ENCODE measurements at regions not wholly inside any gene's neighbourhood (a gene's known extent, or its start where the extent isn't known, plus 50 kb on each side); places are given as distances from the start of the nearest gene placed in this dataset.
"Not testable (repeated sequence)": the region's sequence is repeated elsewhere in the genome, so short reads cannot be mapped to it uniquely, and the experiment has no call there.

DNA sequence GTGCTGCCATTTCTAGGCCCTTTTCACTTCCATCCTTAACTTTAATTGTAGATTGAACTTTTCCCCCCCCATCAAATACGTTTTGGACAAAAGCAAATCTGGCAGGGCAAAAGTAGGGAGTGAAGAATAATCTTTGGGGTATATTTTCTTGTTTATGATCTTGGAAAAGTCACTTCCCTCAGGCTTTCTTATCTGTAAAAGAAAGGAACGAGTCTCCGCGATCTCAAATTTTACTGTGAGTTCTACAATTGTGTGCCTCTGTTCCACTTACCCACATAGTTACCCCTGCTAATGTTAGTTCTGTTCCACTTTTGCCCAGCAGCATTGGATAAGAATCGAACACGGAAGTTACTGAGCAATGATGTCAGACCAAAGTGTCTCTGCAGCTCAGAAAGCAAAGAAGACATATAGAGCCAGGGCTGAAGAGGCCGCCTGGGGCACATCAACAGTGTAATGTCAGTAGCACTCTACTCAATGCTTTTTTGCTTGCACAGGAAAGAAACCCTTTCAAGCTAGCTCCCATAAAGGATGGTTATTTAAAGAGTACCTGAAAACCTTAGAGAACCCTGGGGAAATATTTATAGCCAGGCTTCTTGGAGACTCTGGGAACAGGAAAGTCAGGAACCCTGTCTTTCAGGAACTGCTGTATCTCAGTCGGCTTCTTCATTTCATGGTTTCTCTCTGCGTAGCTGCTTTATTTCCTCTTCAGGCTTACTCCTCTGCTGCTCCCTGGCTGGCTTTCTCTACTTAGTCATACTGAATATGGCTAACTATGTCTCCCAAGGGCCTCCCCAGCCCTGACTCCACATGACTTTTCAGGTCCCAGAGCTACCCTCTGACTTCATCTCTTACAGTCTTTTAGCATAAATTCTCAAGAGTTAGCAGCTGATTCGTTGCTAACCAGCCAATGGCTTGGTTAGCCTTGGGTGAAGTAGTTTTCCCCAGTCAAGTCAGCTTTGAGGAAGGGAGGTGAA lies 123.7 kb upstream of the FAM3C start:
- no peak for DNase-seq

DNA sequence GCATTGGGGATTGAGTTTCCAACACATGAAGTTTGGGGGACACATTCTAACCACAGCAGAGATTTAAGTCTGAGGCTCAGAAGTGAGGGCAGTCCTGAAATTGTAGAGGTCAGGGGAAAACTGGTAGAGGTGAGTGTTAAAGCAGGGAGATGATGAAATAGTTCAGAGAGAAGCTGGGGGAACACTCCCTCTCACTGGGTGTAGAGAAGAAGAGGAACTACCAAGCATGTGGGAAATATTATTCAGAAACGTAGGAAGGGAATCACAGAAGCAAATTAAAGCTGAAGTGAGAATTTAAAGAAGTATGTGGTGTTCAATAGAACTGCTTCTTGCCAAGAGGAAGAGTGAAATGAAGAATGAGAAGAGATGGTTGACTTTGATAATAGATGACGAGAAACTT lies 121.5 kb upstream of the FAM3C start:
- no peak for DNase-seq

DNA sequence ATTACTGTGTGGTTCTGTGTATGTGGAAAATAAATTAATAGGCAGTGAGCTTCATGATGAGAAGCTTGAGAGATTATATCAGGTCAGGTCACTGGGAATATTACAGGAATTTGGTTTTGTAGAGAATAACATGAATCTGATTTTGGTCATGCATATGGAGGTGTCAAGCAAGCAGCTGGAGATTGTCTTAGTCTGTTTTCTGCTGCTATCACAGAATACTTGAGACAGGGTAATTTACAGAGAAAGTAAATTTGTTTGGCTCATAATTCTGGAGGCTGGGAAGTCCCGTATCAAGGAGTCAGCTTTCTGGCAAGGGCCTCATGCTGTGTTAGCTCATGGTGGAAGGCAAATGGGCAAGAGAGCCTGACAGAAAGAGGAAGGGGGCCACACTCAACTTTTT lies 120.7 kb upstream of the FAM3C start:
- DNase-seq: no peak

DNA sequence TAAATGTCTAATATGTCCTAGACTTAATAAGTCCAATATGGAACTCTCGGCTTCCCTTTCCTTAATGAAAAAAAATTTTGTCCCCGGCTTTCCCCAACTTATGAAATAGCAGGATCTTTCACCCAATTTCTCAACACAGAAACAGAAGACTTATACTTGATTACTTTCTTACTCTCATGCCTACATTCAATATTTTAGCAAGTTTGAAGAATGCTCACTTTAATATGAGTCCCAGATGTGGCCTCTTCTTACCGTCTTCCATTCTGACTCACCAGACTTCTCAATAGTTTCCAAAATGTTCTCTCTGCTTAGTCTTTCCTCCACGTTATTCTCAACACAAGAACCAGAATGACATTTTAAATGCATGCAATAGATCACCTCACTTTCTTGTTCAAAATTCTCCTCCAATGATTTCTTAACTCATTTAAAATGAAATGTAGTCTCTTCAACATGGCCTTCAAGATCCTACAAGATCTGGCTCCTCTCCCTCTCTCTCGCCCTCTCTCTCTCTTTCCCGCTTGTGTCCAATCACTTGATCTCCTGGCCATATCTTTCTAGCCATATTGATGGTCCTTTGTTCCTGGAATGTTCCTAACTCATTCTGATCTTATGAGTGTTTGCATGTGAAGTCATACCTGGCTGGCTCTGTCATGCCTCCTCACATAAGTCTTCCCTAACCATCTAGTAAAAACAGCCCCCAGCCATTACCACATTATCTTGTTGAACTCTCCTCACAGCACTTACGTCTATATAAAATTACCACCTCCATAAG lies 119.7 kb upstream of the FAM3C start:
- DNase-seq: no peak

DNA sequence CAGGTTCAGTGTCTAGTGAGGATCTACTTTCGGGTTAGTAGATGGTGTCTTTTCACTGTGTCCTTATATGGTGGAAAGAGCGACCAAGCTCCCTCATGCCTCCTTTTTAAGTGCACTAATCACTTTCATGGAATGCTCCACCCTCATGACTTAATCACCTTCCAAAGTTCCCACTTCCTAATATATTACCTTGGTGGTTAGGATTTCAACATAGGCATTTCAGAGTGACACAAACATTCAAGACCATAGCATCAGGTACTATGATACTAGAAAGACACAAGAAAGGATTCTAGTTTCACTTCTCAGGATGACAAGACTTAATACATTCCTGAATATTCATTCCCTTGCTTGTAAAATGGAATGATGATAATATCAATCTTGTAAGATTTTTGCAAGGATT lies 119.1 kb upstream of the FAM3C start:
- no peak for DNase-seq

DNA sequence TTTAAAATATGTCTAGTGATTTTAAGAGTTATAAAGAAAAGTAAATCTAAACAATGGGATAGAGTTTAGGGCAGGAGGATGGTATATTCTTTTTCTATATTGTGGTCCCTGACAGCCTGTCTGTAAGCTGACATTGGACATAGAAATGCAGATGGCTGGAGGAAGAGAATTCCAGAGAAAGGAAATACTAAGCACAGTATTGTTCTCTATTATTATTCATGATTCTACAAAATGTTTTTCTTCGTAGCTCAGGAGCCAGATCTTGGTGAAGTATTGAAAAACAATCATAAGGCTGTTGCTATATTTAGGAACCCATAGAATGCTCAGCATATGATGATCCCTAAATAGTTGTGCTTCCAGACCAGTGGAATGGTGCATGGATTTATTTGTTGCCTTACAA lies 117.0 kb upstream of the FAM3C start:
- no peak for DNase-seq

DNA sequence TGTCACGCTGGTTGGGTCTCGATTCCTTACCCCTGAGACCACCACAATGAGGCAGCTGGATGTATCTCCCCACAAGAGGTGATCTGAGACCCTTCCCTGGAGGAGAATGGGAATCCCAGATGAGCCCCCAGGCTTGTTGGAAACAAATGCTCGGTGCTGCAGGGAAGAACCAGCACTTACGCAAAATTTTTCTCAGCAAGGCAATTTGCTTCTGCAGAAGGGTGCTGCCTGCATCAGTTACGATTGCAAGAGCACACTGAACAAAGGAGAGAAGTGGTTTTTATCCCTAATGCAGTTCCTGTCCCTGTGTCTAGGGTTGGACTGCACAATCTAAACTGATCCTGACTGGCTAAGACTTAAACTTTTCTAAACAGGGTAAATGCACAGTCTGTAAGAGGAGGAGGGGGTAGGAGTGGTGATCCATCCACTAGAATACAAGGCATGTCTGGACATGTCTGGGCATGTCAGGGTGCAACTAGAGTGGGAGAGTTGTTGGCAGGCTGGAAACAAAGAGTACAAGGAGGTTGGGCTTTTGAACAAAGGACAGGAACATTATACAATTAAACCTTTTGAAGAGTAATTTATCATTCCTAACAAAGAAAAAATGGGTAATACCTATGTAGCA lies 114.9 kb upstream of the FAM3C start:
- DNase-seq: no peak

DNA sequence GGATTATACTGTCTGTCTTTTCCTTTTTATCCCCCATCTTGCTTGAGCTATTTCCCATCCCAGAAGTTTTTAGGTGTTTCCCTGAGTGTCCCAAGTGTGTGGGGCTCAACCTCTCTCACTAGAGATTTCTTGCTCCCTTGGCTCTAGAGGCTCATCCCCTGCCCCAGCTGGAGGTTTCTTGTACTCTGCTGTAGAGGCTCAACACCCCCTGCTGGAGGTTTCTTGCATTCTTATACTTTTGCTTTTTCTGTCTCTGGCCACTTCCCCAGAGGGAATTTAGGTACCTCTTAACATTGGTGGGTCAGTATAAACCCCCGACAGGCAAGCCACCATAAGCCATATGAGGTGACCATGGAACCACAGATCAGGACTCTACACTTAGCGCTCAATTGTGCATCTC lies 114.2 kb upstream of the FAM3C start:
- DNase-seq: no peak

DNA sequence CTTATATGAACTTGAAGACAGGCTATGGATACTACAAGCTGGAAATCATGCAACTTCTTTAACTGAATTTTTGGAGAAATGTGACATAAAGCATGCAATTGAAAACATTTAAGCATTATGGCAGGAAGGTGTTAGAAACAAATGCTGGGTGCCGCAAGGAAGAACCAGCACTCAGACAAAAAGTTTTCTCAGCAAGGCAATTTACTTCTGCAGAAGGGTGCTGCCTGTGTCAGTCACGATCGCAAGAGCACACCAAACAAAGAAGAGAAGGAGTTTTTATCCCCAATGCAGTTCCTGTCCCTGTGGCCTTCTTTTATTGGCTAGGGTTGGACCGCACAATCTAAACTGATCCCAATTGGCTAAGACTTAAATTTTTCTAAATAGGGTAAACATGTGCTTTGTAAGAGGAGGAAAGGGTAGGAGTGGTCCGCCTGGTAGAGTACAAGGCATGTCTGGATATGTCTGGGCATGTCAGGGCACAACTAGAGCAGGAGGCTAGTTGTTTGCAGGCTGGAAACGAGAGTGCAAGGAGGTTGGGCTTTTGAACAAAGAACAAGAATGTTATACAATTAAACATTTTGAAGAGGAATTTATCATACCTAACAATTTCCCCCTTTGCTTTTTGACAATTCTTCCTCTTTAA lies 109.6 kb upstream of the FAM3C start:
- no peak for DNase-seq

DNA sequence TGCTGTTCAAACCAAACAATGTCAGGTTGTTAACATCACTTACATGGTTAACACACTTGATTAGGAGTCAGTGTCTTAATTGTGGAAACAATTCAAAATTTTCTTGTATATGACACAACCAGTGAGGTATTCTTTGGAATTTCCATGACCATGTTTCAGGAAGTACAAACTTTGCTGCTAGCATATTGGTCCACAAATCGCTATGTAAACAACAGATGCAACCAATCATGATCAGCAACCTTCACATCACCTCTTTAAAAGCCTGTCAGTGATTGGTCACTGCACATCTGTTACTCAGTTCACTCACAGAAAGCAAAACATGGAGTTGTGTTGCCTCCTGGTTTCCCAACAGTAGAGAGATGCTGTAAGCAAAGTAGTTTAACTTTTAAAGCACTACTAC lies 108.9 kb upstream of the FAM3C start:
- DNase-seq: no peak

DNA sequence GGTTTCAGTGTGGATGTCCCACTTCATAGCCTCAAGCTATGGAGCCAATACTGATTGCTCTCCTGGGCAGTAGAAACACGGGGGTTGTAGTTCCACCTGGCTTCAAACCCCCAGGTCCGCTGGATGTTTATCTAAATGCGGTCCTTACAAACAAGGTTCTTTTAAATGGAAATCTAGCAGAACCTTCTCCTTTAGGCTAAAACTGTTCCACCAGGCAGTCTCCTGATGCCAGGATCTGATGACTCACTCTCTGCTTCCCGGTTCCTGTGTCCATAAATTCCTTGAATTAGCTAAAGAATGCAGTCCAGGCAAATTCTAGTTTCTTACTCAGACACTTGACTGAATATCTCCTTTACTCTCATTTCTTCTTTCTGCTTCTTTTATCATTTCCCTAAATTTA lies 108.4 kb upstream of the FAM3C start:
- DNase-seq: peak; percentile 40

DNA sequence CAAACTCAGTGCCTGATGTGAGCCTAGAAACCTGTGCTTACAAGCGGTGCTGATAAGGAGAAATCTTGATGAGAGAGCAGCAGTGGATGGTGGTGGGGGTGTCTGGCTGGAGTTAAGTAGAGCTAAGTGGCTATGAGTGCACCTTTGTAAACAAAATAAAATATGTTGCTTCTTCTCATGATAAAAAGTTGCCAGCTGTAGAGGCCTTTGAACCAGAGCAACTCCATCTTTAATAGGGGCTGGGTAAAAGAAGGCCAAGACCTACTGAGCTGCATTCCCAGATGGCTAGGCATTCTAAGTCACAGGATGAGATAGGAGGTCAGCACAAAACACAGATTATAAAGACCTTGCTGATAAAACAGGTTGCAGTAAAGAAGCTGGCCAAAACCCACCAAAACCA lies 107.6 kb upstream of the FAM3C start:
- no peak for DNase-seq

DNA sequence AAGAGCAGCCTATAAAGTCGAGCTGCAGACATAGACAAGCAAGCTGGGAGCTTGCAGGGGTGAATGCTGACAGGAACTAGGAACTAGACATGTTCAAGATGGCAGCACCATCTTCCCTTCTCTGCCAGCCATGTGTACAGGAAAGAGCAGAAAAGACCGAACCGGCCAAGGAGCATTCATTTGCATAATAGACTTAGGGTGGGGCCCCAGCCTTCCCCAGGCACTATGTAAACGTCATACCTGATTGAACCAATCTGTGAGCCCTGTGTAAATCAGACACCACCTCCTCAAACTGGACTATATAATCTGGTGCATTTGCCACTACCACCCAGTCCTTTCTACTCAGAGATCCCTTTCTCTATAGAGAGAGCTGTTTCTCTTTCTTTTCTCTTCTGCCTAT lies 106.9 kb upstream of the FAM3C start:
- DNase-seq: no peak

DNA sequence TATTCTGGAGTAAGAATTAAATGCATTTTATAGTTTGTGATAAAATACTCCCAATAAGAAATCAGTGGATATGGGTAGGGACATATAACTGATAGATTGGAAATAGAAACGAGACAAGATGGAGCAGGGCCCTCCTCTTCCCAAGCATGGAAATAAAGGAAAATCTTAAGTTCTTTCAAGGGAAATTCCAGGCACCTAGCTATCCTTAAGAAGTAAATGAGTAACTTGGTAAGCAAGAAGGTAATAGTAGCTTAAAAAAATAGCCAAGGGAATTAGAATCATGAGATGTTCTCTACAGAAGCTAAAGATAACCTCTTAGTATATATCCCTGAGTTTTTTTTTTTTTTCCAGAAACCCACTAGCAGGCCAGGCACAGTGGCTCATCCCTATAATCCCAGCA lies 105.5 kb upstream of the FAM3C start:
- DNase-seq: no peak

DNA sequence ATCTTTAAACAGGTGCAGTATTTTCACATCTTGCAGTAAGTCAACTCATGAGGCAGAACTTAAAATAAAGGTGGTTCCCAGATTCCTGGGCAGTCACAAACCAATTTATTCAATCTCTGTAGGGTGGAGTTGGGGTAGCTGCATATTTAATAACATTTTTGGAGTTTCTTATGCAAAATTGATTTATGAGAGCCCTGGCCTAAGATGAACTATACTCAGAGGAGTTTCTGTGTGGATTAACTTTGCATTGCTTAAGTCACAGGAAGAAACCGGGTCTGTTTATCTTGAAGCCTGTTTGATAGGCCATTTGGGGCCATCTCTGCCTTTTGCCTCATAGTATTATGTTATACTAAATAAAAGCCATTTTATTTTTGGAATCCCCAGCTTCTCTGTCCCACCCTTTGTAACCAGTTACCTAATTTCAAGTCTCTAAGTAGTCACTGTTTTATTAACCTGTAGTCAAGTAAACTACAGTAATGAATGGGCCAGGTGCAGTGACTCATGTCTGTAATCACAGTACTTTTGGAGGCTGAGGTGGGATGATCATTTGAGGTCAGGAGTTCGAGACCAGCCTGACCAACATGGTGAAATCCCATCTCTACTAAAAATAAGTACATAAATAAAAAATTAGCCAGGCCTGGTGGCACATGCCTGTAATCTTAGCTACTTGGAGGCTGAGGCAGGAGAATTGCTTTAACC lies 104.4 kb upstream of the FAM3C start:
- DNase-seq: no peak

DNA sequence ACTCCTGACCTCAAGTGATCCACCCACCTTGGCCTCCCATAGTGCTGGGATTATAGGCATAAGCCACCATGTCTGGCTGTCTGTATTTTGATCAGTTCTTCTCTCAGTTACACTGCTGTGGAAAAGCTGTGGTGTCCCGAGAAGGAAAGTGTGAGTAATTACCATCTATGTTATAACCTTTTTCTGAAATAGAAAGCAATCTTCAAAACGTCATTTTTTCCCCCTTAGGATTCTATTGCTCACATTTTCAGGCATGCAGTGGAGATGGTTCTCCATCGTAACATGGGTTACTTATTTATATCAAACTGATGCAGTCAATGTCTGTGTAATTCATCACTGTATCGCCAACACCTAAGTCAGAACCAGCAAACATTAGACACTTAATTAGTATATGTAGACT lies 103.5 kb upstream of the FAM3C start:
- DNase-seq: no peak

DNA sequence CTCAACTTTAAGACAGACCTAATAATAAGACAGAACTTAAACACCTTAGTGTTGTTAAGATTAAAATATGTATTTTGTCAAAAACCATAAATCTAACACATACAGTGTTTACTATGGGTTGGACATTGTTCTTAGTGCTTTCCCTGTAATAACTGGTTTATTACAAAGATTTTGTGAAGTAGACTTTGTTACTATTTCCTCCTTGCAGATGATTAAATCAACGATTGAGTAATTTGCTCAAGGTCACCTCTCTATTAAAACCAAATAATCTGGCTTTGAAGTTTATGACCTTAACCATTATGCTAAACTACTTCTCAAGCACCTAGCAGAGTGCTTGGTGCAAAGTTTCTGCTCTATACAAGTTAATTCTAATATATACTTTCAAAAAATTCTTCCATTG lies 102.7 kb upstream of the FAM3C start:
- no peak for DNase-seq

DNA sequence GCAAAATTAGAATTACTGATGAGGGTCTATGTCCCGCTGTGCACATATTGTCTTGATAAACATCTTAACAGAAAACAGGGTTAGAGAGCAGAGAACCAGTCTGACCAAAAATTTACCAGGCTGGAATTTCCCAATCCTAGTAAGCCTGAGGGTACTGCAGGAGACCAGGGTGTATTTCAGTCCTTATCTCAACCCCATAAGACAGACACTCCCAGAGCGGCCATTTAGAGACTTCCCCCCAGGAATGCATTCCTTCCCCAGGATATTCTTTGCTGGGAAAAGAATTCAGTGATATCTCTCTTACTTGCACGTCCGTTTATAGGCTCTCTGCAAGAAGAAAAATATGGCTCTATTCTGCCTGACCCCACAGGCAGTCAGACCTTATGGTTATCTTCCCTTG lies 101.4 kb upstream of the FAM3C start:
- not testable (repeated sequence) for DNase-seq

DNA sequence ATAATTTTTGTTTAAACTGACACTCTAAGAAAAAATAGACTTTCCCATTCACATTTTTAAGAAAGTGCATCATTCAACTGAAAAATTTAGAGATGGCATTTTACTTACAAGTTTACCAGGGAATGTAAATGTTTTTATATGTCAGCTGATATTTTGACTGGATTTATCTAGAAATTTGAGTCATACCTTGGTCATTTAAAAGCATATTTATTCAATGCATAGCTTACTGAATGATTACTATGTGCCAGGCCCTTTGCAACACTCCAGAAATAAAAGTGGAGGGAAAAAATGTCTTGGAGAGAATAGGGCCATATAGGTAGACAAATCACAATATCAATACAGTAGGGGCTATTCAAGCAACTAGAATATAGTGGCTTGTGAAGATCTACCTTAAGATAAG lies 98.4 kb upstream of the FAM3C start:
- DNase-seq: no peak

DNA sequence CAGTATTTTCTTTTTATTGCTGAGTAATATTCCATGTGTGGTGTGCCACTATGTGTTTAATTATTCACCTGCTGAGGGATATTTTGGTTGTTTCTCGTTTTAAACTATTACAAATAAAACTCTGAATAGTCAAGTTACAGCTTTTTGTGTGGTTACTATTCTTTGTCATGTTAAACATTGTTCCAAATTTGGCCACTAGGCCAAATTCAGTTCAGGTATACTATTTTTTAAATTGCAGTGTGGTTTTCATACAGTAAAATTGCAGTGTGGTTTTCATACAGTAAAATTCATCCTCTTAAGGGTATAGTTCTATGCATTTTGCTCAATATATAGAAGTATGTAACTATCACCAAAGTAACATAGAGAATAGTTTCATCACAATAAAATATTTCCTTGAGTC lies 97.4 kb upstream of the FAM3C start:
- no peak for DNase-seq

DNA sequence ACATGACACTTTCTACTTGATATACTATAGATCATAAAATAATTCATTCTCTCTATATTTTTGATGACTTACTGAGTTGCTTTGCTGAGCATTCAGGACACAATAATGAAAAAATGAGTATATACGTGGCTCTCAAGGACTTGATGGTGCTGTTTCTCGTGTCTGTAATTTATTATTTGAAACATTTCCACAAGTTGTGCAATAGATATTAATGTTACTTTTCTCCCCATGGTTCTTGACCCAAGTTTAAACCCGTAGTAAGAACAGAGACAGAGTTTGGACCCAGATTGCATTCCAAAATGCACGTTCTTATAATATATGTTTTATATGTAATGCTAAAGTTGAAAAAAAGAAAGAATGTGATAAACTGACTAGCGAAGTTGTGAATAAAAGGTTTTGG lies 94.2 kb upstream of the FAM3C start:
- no peak for DNase-seq

DNA sequence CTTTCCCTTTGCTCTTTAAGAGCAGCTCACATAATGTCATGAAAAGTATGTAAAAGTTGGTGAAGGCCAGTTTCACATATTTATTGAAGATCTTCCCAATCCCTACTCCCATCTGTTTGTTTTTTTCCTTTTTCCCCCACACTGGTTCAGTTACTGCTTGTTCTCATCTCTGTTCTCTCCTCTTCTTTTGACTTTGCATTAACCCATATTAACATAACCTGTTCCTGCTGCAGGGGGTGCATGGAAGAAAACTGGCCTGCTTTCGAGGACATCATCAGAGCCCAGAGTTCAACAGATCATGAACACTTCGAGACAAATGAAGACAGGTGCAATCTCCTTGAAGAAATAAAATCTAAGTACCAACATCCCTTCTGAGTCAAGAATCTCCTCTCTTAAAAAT lies 93.3 kb upstream of the FAM3C start:
- no peak for DNase-seq
